ENCODE measurements at regions not wholly inside any gene's neighbourhood (a gene's known extent, or its start where the extent isn't known, plus 50 kb on each side); places are given as distances from the start of the nearest gene placed in this dataset.

- peak; percentile 98 for DNase-seq
These were observed 279.6 kb upstream of the PITRM1 start for GRCh38 chr10:3452173-3452626.

- DNase-seq: no peak
These were observed 279.1 kb upstream of the PITRM1 start for GRCh38 chr10:3451516-3452172.

GRCh38 chr10:3446221-3446620 lies 273.6 kb upstream of the PITRM1 start:
- no peak for DNase-seq

GRCh38 chr10:3445648-3446047 lies 273.1 kb upstream of the PITRM1 start:
- DNase-seq: peak; percentile 60

- DNase-seq: no peak
These were observed 269.9 kb upstream of the PITRM1 start for GRCh38 chr10:3442451-3442990.

GRCh38 chr10:3439183-3439582 lies 266.6 kb upstream of the PITRM1 start:
- DNase-seq: no peak

- peak; percentile 20 for DNase-seq
These were observed 266.0 kb upstream of the PITRM1 start for GRCh38 chr10:3438606-3439005.

- DNase-seq: peak; percentile 66
These were observed 263.1 kb upstream of the PITRM1 start for GRCh38 chr10:3435671-3436070.

- no peak for DNase-seq
These were observed 261.4 kb upstream of the PITRM1 start for GRCh38 chr10:3433988-3434387.

- DNase-seq: no peak
These were observed 260.5 kb upstream of the PITRM1 start for GRCh38 chr10:3433131-3433530.

GRCh38 chr10:3432081-3432825 lies 259.7 kb upstream of the PITRM1 start:
- DNase-seq: no peak

GRCh38 chr10:3430501-3430900 lies 257.9 kb upstream of the PITRM1 start:
- no peak for DNase-seq

- DNase-seq: no peak
These were observed 257.1 kb upstream of the PITRM1 start for GRCh38 chr10:3429676-3430075.

- DNase-seq: no peak
These were observed 256.2 kb upstream of the PITRM1 start for GRCh38 chr10:3428826-3429225.

- no peak for DNase-seq
These were observed 255.4 kb upstream of the PITRM1 start for GRCh38 chr10:3427950-3428354.

- DNase-seq: peak; percentile 66
These were observed 254.8 kb upstream of the PITRM1 start for GRCh38 chr10:3427347-3427746.

- peak; percentile 97 for DNase-seq
These were observed 253.7 kb upstream of the PITRM1 start for GRCh38 chr10:3426190-3426845.

GRCh38 chr10:3425716-3426115 lies 253.1 kb upstream of the PITRM1 start:
- no peak for DNase-seq

GRCh38 chr10:3425261-3425660 lies 252.7 kb upstream of the PITRM1 start:
- DNase-seq: peak; percentile 37

- peak; percentile 39 for DNase-seq
These were observed 251.7 kb upstream of the PITRM1 start for GRCh38 chr10:3424111-3424851.

- DNase-seq: no peak
These were observed 250.8 kb upstream of the PITRM1 start for GRCh38 chr10:3423384-3423783.

GRCh38 chr10:3422282-3422681 lies 249.7 kb upstream of the PITRM1 start:
- DNase-seq: no peak
